B cell (primary cell): ENCODE measurements at regions not wholly inside any gene's neighbourhood (a gene's known extent, or its start where the extent isn't known, plus 50 kb on each side); places are given as distances from the start of the nearest gene placed in this dataset.

Source experiments
- ATAC-seq: fragments of 200-7000 bp; cut with Tn5 transposase; one replicate; pipeline ENCODE4 v1.10.0; 2021; ENCODE audit warnings: low read depth, mild to moderate bottlenecking, moderate number of reproducible peaks, moderate library complexity
- CTCF ChIA-PET: fragments of 350-600 bp; sonication (Branson Sonifier 250); formaldehyde crosslinking; loops from one replicate; lab custom pipeline; 2021; ENCODE audit warnings: antibody characterized with exemption, inconsistent platforms; lab: Charles Lee
- POLR2A ChIA-PET: fragments of 350-600 bp; sonication (Branson Sonifier 250); formaldehyde crosslinking; loops from one replicate; lab custom pipeline; 2021; ENCODE audit warnings: antibody characterized with exemption; lab: Charles Lee
- DNase-seq: peaks from one replicate; pipeline ENCODE4 v3.0.0; 2013
- H2AFZ ChIP-seq: 2 replicates; pipeline ENCODE4 v1.6.1; 2012; ENCODE audit warnings: mild to moderate bottlenecking, low read depth, low read length; ENCODE audit not compliant: insufficient read depth, poor library complexity, severe bottlenecking
- H3K27ac ChIP-seq, 2 donors: 1 replicate in 1 of 2; 2 replicates in 1 of 2; pipeline ENCODE4 v1.5.1; 2012 to 2013; ENCODE audit warnings: low read length in 2 of 2, mild to moderate bottlenecking in 2 of 2, moderate library complexity in 1 of 2
- H3K27me3 ChIP-seq, 4 experiments: fragments of 200-600 bp in 1 of 4; sonication (generic) in 1 of 4; replicated peaks in 1 of 4; 1 replicate in 2 of 4; 2 replicates in 2 of 4; pipeline versions ENCODE4 v1.6.1 to v1.7.0; 2013 to 2016; ENCODE audit warnings: low read length in 3 of 4, mild to moderate bottlenecking in 2 of 4, mixed read lengths in 1 of 4, moderate library complexity in 1 of 4; ENCODE audit not compliant: insufficient read depth in 4 of 4, control insufficient read depth in 3 of 4; ENCODE audit errors: control extremely low read depth in 1 of 4
- H3K36me3 ChIP-seq, 2 experiments: replicated peaks in 1 of 2; 1 replicate in 1 of 2; 2 replicates in 1 of 2; pipeline versions ENCODE4 v1.6.1 to v1.7.1; 2013; ENCODE audit warnings: low read length in 1 of 2; ENCODE audit not compliant: insufficient read depth in 2 of 2, control insufficient read depth in 1 of 2; ENCODE audit errors: control extremely low read depth in 1 of 2, extremely low read depth in 1 of 2
- H3K4me1 ChIP-seq, 2 donors: fragments of 200-600 bp in 1 of 2; sonication (generic) in 1 of 2; 1 replicate in 1 of 2; 2 replicates in 1 of 2; pipeline versions ENCODE4 v1.5.1 to v1.6.1; 2013 to 2017; ENCODE audit warnings: low read length in 2 of 2; ENCODE audit not compliant: control insufficient read depth in 2 of 2, insufficient read depth in 2 of 2
- H3K4me2 ChIP-seq: replicated peaks from 2 replicates; pipeline ENCODE3; 2012; ENCODE audit warnings: mild to moderate bottlenecking, low read depth, low read length; ENCODE audit not compliant: poor library complexity, severe bottlenecking
- H3K4me3 ChIP-seq, 5 experiments: fragments of 200-600 bp in 1 of 5; sonication (generic) in 1 of 5; 1 replicate in 3 of 5; 2 replicates in 2 of 5; pipeline versions ENCODE4 v1.5.1 to v1.7.0; 2011 to 2016; ENCODE audit warnings: low read length in 4 of 5, mild to moderate bottlenecking in 4 of 5, low read depth in 2 of 5, control low read depth in 1 of 5, moderate library complexity in 1 of 5; ENCODE audit not compliant: insufficient read depth in 1 of 5; ENCODE audit errors: control extremely low read depth in 1 of 5, extremely low read depth in 1 of 5
- H3K79me2 ChIP-seq: fragments of 200-600 bp; sonication (generic); one replicate; pipeline ENCODE4 v1.6.0; 2016; ENCODE audit warnings: low read length; ENCODE audit not compliant: control insufficient read depth, insufficient read depth
- H3K9ac ChIP-seq: fragments of 200-600 bp; sonication (generic); 2 replicates; pipeline ENCODE4 v1.6.1; 2017; ENCODE audit warnings: mild to moderate bottlenecking, low read length, moderate library complexity
- H3K9me3 ChIP-seq, 3 donors: one replicate each; pipeline versions ENCODE4 v1.6.1 to v1.7.1; 2013; ENCODE audit warnings: low read length in 2 of 3; ENCODE audit not compliant: control insufficient read depth in 2 of 3, insufficient read depth in 1 of 3; ENCODE audit errors: control extremely low read depth in 1 of 3
- H4K20me1 ChIP-seq: 2 replicates; pipeline ENCODE4 v1.6.0; 2012; ENCODE audit warnings: mild to moderate bottlenecking, low read length; ENCODE audit not compliant: insufficient read depth, control insufficient read depth, poor library complexity, severe bottlenecking
- H3K27ac Mint-ChIP-seq: one replicate; pipeline ENCODE4 v1.8.0; 2021; ENCODE audit warnings: mixed read lengths
- H3K27me3 Mint-ChIP-seq: one replicate; pipeline ENCODE4 v1.8.0; 2021; ENCODE audit warnings: mixed read lengths
- H3K4me1 Mint-ChIP-seq: one replicate; pipeline ENCODE4 v1.8.0; 2021; ENCODE audit warnings: mixed read lengths
- H3K4me3 Mint-ChIP-seq: one replicate; pipeline ENCODE4 v1.8.0; 2021; ENCODE audit warnings: mixed read lengths
- H3K9me3 Mint-ChIP-seq: one replicate; pipeline ENCODE4 v1.8.0; 2022; ENCODE audit warnings: mixed read lengths; ENCODE audit not compliant: insufficient read depth
- CTCF ChIP-seq: fragments of 200-600 bp; IDR thresholded peaks from one replicate; pipeline ENCODE4 v1.8.0; 2022; ENCODE audit warnings: antibody characterized with exemption, mild to moderate bottlenecking
- EZH2 ChIP-seq: IDR thresholded peaks from 2 replicates; pipeline ENCODE4 v1.6.1; 2012; ENCODE audit warnings: borderline replicate concordance, low read depth, mild to moderate bottlenecking, moderate library complexity, low read length; ENCODE audit not compliant: insufficient read depth, poor library complexity, severe bottlenecking
- intact Hi-C: fragments of 100-400 bp; cut with micrococcal nuclease; formaldehyde crosslinking; loops from one replicate; pipeline ENCODE4 v1.10.0; 2022

GRCh38 chr2:18860179-18860578 lies 270.8 kb upstream of the NT5C1B start:
- peaks cover 4% of the 10 kb centered on the region for H3K4me1 Mint-ChIP-seq
- TF ChIP-seq EZH2 (no peak), CTCF (no peak)
- Histone ChIP-seq H4K20me1 (no peaks in the 10 kb centered on the region), H3K4me2 (no peak overlapping the region), H3K27ac (no peak overlapping the region), H3K79me2 (no peaks in the 10 kb centered on the region), H3K9me3 (no peaks in the 10 kb centered on the region), H3K4me3 (no peak overlapping the region), H3K27me3 (no peaks in the 10 kb centered on the region), H3K36me3 (no peaks in the 10 kb centered on the region), H2AFZ (no peak overlapping the region), H3K4me1 (no peaks in the 10 kb centered on the region), H3K9ac (no peak overlapping the region)
- no peak for ATAC-seq
- no peaks in the 10 kb centered on the region for H3K27me3 Mint-ChIP-seq
- intact Hi-C loops: no loop called here
- ChIA-PET POLR2A (no interaction called here), CTCF (no interaction called here)
- H3K4me3 Mint-ChIP-seq: no peak overlapping the region
- H3K27ac Mint-ChIP-seq: no peak overlapping the region
- no peak for DNase-seq
- no peaks in the 10 kb centered on the region for H3K9me3 Mint-ChIP-seq

- no peaks in the 10 kb centered on the region for H3K36me3 ChIP-seq
- Mint-ChIP-seq H3K27ac (no peak overlapping the region), H3K4me3 (no peak overlapping the region), H3K4me1 (peaks cover 4% of the 10 kb centered on the region), H3K27me3 (no peaks in the 10 kb centered on the region), H3K9me3 (no peaks in the 10 kb centered on the region)
- POLR2A ChIA-PET: no interaction called here
- no peaks in the 10 kb centered on the region for H4K20me1 ChIP-seq
- no peak overlapping the region for H3K4me2 ChIP-seq
- no peak for ATAC-seq
- H3K4me3 ChIP-seq: no peak overlapping the region
- no peak overlapping the region for H3K27ac ChIP-seq
- TF ChIP-seq EZH2: no peak
- TF ChIP-seq CTCF: no peak
- no peak for DNase-seq
- intact Hi-C loops: no loop called here
- no peak overlapping the region for H2AFZ ChIP-seq
- H3K4me1 ChIP-seq: no peaks in the 10 kb centered on the region
- H3K79me2 ChIP-seq: no peaks in the 10 kb centered on the region
- H3K27me3 ChIP-seq: no peaks in the 10 kb centered on the region
- H3K9ac ChIP-seq: no peak overlapping the region
- H3K9me3 ChIP-seq: no peaks in the 10 kb centered on the region
- CTCF ChIA-PET: no interaction called here
These were observed 267.4 kb upstream of the NT5C1B start for GRCh38 chr2:18856765-18857164.
